Ascending aorta (tissue), 2 donors: ENCODE measurements at regions not wholly inside any gene's neighbourhood (a gene's known extent, or its start where the extent isn't known, plus 50 kb on each side); places are given as distances from the start of the nearest gene placed in this dataset.

Experiments
- DNase-seq, 2 donors: peaks; one replicate each; pipeline ENCODE4 v3.0.0-alpha.2; 2019; ENCODE audit warnings: low spot score in 2 of 2
- H3K27ac ChIP-seq, 2 donors: fragments of 200-600 bp; sonication (generic); one replicate each; pipeline ENCODE4 v1.5.1; 2016 to 2017; ENCODE audit warnings: mild to moderate bottlenecking in 1 of 2
- H3K27me3 ChIP-seq: fragments of 200-600 bp; sonication (generic); one replicate; pipeline ENCODE4 v1.5.1; 2017
- H3K36me3 ChIP-seq, 2 donors: fragments of 200-600 bp; sonication (generic); one replicate each; pipeline ENCODE4 v1.5.1; 2016
- H3K4me1 ChIP-seq, 2 donors: fragments of 200-600 bp; sonication (generic); one replicate each; pipeline ENCODE4 v1.5.1; 2016 to 2017; ENCODE audit warnings: mild to moderate bottlenecking in 1 of 2
- H3K4me3 ChIP-seq, 2 donors: fragments of 200-600 bp; sonication (generic); one replicate each; pipeline ENCODE4 v1.5.1; 2016 to 2017; ENCODE audit warnings: mild to moderate bottlenecking in 1 of 2
- H3K9me3 ChIP-seq, 2 donors: fragments of 200-600 bp; sonication (generic); one replicate each; pipeline ENCODE4 v1.5.1; 2016
- CTCF ChIP-seq, 3 experiments: fragments of 200-600 bp in 2 of 3; fragments of 450-650 bp in 1 of 3; sonication (generic) in 2 of 3; IDR thresholded peaks; one replicate each; pipeline ENCODE4 v1.5.1; 2016 to 2019; ENCODE audit warnings: antibody characterized with exemption in 3 of 3, mild to moderate bottlenecking in 1 of 3, moderate library complexity in 1 of 3
- intact Hi-C: fragments of 100-400 bp; cut with DNase I; formaldehyde crosslinking; loops from one replicate; pipeline ENCODE4 v1.15.1; 2023

- intact Hi-C loops, result no loop called here
- Histone ChIP-seq H3K4me1 (no peaks in the 10 kb centered on the region), H3K27ac (no peak overlapping the region), H3K27me3 (no peaks in the 10 kb centered on the region), H3K9me3 (no peaks in the 10 kb centered on the region), H3K4me3 (no peak overlapping the region), H3K36me3 (no peaks in the 10 kb centered on the region)
- TF ChIP-seq CTCF (IDR thresholded peaks at IDR 0.05), result no peak
- DNase-seq, result no peak
Observed at GRCh38 chr5:116751684-116752083, 177.1 kb upstream of the SEMA6A start.

DNA sequence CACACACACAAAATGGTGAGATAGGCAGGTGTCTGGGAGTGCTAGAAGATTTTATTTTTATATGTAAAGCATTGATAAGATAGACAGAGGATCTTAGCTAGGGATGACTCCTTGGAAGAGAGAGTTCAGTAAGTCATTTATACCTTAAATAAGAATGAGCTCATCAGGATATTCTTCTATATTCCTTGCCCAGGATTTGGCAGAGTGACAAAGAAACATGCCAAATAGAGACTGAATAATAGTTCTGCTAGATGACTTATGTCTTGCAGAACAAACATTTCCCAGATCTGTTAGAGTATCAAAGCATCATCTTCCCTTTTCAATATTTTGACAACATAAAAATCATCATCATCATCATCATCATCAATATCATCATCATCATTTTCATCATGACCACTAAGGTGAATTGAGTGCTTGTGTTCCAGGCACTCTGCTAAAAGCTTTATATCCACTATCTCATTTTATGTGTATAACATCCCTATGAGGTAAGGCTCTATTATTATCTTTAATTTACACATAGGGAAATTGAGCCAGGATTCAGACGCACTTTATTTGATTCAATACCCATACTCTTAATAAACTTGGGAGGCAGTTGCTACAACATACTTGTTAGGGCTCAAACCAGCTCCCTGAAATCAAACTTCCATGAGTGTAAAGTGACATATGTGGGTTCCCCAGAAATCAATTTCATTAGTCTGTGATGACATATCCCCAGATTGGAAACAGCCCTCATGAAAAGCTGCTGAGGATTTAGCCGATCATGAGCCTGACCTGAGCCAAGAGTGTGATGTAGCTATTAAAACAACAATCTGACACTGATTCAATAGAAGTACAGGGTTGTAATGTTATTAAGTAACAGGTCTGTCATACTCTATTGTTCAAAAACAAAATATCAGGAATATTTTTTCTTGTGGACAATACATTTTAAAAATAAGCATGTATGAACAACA is 176.3 kb upstream of the SEMA6A start:
- no peak for TF ChIP-seq CTCF (IDR thresholded peaks at IDR 0.05)
- Histone ChIP-seq H3K9me3 (no peaks in the 10 kb centered on the region), H3K36me3 (no peaks in the 10 kb centered on the region), H3K27ac (no peak overlapping the region), H3K4me1 (no peaks in the 10 kb centered on the region), H3K27me3 (no peaks in the 10 kb centered on the region), H3K4me3 (no peak overlapping the region)
- no peak for DNase-seq
- intact Hi-C loops, result no loop called here

DNA sequence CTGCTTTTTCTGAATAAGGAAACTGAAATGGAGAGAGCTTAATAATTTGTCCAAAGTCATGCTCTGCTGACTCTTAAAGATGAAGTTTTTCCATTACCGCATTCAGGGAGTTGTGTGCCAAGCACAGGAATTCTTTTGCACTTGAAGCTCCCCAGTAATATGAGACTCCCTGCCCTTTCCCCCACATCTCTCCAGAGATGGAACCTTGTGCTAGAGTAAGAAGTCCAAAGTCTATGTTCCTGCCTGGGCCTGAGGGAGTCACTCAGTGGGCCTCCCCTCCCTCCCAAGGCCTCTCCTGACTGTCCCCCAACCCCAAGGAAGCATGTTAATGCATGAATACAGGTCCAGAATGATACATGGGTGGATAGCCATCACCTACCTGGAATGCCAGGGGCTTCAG is 173.3 kb upstream of the SEMA6A start:
- H3K27me3 ChIP-seq, result no peaks in the 10 kb centered on the region

GRCh38 chr5:116746668-116747067 is 172.0 kb upstream of the SEMA6A start:
- no peak overlapping the region for H3K4me3 ChIP-seq
- H3K36me3 ChIP-seq, result no peaks in the 10 kb centered on the region
- TF ChIP-seq CTCF (IDR thresholded peaks at IDR 0.05), result no peak
- no peak overlapping the region for H3K27ac ChIP-seq
- no peaks in the 10 kb centered on the region for H3K4me1 ChIP-seq
- intact Hi-C loops, result no loop called here
- no peak for DNase-seq
- no peaks in the 10 kb centered on the region for H3K27me3 ChIP-seq
- no peaks in the 10 kb centered on the region for H3K9me3 ChIP-seq

More for the DNA sequence above, 173.3 kb upstream of the SEMA6A start:
- intact Hi-C loops, result no loop called here
- Histone ChIP-seq H3K4me3 (no peak overlapping the region), H3K36me3 (no peaks in the 10 kb centered on the region), H3K4me1 (no peaks in the 10 kb centered on the region), H3K9me3 (no peaks in the 10 kb centered on the region), H3K27ac (no peak overlapping the region)
- TF ChIP-seq CTCF (IDR thresholded peaks at IDR 0.05), result no peak
- DNase-seq, result no peak

DNA sequence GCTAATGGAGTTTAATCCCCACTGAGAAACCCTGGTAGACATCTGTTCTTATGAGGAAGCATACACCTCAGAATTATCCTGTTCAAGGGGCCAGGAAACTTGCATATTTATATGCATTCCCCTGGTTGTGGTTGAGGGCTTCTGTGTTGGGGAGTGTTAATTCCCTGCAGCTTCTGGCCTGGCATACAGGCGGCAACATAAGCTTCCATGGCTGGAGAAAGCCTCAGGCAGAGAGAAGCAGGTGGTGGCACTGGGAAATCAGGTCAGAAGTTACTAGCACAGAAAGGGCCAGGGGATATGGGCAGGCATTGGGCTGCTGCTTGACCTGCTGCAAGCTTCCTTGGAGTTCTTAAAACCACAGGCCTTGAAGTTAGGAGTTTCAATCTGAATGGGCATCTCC is 166.1 kb upstream of the SEMA6A start:
- DNase-seq, result no peak
- intact Hi-C loops, result no loop called here
- no peak for TF ChIP-seq CTCF (IDR thresholded peaks at IDR 0.05)
- Histone ChIP-seq H3K4me1 (no peaks in the 10 kb centered on the region), H3K4me3 (no peak overlapping the region), H3K27ac (no peak overlapping the region), H3K9me3 (no peaks in the 10 kb centered on the region), H3K27me3 (no peaks in the 10 kb centered on the region), H3K36me3 (no peaks in the 10 kb centered on the region)
